Adrenal gland (tissue), 5 donors: ENCODE measurements at regions not wholly inside any gene's neighbourhood (a gene's known extent, or its start where the extent isn't known, plus 50 kb on each side); places are given as distances from the start of the nearest gene placed in this dataset.

ENCODE experiments used
- CTCF ChIP-seq, 6 experiments: fragments of 450-650 bp in 4 of 6; fragments of 200-600 bp in 2 of 6; sonication (generic) in 1 of 6; IDR thresholded peaks; 1 replicate in 5 of 6; 2 replicates in 1 of 6; pipeline versions ENCODE4 v1.5.1 to v1.8.0; 2016 to 2021; ENCODE audit warnings: antibody characterized with exemption in 6 of 6, mild to moderate bottlenecking in 2 of 6, moderate library complexity in 1 of 6
- POLR2A ChIP-seq, 2 donors: fragments of 450-650 bp; IDR thresholded peaks; one replicate each; pipeline ENCODE4 v1.6.1; 2017; ENCODE audit warnings: antibody characterized with exemption in 2 of 2, mild to moderate bottlenecking in 2 of 2, moderate library complexity in 1 of 2
- donor health status: DM: no; HTN: no; CAD: no.

GRCh38 chr11:69430566-69430965 is 50.9 kb upstream of the LINC01488 start:
- TF ChIP-seq CTCF (IDR thresholded peaks at IDR 0.05) (no peak), POLR2A (IDR thresholded peaks at IDR 0.05) (no peak)
